Gastrocnemius medialis (tissue), 4 donors: ENCODE measurements at regions not wholly inside any gene's neighbourhood (a gene's known extent, or its start where the extent isn't known, plus 50 kb on each side); places are given as distances from the start of the nearest gene placed in this dataset.

Experiments
- ATAC-seq, 2 donors: fragments of 150-250 bp; one replicate each; pipeline ENCODE4 v1.9.1; 2016
- DNase-seq, 2 donors: peaks; one replicate each; pipeline ENCODE4 v3.0.0-alpha.2; 2019
- H3K27ac ChIP-seq, 4 donors: fragments of 200-600 bp; sonication (generic); 1 replicate in 1 of 4; 2 replicates in 3 of 4; pipeline ENCODE4 v1.5.1; 2016 to 2018; ENCODE audit warnings: mild to moderate bottlenecking in 2 of 4, moderate library complexity in 1 of 4
- H3K27me3 ChIP-seq, 3 donors: fragments of 200-600 bp; sonication (generic) in 2 of 3; 1 replicate in 1 of 3; 2 replicates in 2 of 3; pipeline versions ENCODE4 v1.5.1 to v1.6.0; 2016 to 2019; ENCODE audit warnings: mild to moderate bottlenecking in 1 of 3, moderate library complexity in 1 of 3
- H3K36me3 ChIP-seq, 2 donors: fragments of 200-600 bp; sonication (generic) in 1 of 2; one replicate each; pipeline ENCODE4 v1.5.1; 2017 to 2018
- H3K4me1 ChIP-seq, 2 donors: fragments of 200-600 bp; sonication (generic) in 1 of 2; one replicate each; pipeline ENCODE4 v1.5.1; 2016 to 2017; ENCODE audit warnings: mild to moderate bottlenecking in 2 of 2
- H3K4me3 ChIP-seq, 4 donors: fragments of 200-600 bp; sonication (generic) in 3 of 4; 1 replicate in 1 of 4; 2 replicates in 3 of 4; pipeline ENCODE4 v1.5.1; 2016 to 2019; ENCODE audit warnings: mild to moderate bottlenecking in 2 of 4
- H3K9me3 ChIP-seq, 3 donors: fragments of 200-600 bp; sonication (generic) in 2 of 3; 1 replicate in 1 of 3; 2 replicates in 2 of 3; pipeline ENCODE4 v1.5.1; 2016 to 2019
- POLR2A ChIP-seq, 2 donors: fragments of 450-650 bp; IDR thresholded peaks; one replicate each; pipeline ENCODE4 v1.6.1; 2017; ENCODE audit warnings: antibody characterized with exemption in 2 of 2, mild to moderate bottlenecking in 2 of 2, moderate library complexity in 2 of 2
- in situ Hi-C, 4 donors: fragments of 200-750 bp; cut with MboI; loops; one replicate each; pipeline versions ENCODE4 v1.15.0 to v1.8.0; 2017; ENCODE audit warnings: low sequenced_read_pairs in 4 of 4
- intact Hi-C: fragments of 100-400 bp; cut with DNase I; formaldehyde crosslinking; loops from one replicate; pipeline ENCODE4 v1.15.1; 2023; ENCODE audit warnings: low total_unique reads
- TF ChIP-seq, protein P1 (sequence below), 5 experiments: fragments of 450-650 bp in 3 of 5; fragments of 200-600 bp in 2 of 5; sonication (generic) in 2 of 5; IDR thresholded peaks in 4 of 5; conservative IDR thresholded peaks in 1 of 5; 1 replicate in 4 of 5; 2 replicates in 1 of 5; pipeline ENCODE4 v1.5.1; 2016 to 2019; ENCODE audit warnings: antibody characterized with exemption in 5 of 5, mild to moderate bottlenecking in 3 of 5, moderate library complexity in 3 of 5

DNA sequence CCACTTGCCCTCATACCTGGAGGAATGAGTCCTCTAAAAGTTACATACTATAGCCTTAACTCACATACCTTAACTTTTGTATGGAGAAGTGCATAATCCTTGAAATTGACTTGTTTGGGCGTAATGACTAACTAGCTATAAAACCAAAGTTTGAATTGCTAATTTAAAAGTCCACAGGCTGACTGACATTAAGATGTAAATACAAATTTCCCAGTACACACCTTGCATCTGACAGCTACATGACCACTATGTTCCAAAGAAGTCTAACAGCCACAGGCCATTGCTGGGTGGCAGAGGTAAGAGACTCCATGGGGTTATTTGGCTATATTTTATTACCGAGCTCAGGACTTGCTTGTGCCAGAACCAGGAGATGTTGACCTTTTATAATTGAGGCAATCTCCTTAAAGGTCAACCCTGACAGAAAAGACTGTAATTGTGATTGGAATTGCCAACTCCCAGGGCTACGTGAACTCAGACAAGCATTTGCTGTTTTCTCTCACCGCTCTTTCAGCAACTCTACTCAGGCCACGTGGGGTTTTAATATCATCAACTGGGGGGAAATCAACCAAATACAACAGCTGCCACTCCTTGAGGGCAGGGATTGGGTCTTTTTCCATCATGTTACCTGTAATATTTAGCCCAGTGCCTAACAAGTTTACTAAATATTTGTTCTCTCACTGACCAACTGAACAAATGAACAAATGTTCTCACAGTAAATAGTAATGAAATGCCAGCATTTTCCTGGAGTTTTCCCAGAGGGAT is 139.9 kb downstream of the SEMA6D start:
- intact Hi-C loops (no loop called here), in situ Hi-C loops (loop anchor here in 1 of 4 donors (10.0 kb wide), 1 partner anchor 62 kb away; no protein-coding TSS in a partner anchor)
- Histone ChIP-seq H3K36me3 (no peaks in the 10 kb centered on the region), H3K4me1 (no peaks in the 10 kb centered on the region), H3K27me3 (no peaks in the 10 kb centered on the region), H3K9me3 (no peaks in the 10 kb centered on the region), H3K27ac (no peak overlapping the region), H3K4me3 (no peak overlapping the region)
- TF ChIP-seq, protein P1, sequence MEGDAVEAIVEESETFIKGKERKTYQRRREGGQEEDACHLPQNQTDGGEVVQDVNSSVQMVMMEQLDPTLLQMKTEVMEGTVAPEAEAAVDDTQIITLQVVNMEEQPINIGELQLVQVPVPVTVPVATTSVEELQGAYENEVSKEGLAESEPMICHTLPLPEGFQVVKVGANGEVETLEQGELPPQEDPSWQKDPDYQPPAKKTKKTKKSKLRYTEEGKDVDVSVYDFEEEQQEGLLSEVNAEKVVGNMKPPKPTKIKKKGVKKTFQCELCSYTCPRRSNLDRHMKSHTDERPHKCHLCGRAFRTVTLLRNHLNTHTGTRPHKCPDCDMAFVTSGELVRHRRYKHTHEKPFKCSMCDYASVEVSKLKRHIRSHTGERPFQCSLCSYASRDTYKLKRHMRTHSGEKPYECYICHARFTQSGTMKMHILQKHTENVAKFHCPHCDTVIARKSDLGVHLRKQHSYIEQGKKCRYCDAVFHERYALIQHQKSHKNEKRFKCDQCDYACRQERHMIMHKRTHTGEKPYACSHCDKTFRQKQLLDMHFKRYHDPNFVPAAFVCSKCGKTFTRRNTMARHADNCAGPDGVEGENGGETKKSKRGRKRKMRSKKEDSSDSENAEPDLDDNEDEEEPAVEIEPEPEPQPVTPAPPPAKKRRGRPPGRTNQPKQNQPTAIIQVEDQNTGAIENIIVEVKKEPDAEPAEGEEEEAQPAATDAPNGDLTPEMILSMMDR (IDR thresholded peaks at IDR 0.05 in 4 of 5, conservative IDR thresholded peaks at IDR 0.05 in 1 of 5) = no peak
- no peak for TF ChIP-seq POLR2A (IDR thresholded peaks at IDR 0.05)
- ATAC-seq = no peak
- no peak for DNase-seq

DNA sequence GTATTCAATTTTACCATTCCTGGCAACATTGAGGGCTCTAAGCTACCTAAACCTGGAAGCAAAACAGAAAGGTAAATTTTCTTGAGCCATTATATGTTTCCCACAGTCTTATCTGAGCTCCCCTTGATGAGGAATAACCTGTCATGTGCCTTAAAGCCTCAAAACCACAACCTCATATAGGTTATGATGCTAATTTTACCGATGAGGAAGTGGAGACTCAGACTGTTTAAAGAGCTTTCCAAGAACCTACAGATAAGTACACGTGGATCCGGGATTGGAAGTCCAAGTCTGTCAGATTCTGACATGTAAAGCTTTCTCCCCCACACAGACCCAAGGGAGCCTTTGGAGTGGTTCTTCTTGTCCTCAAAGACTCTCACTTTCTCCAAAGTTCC is 140.5 kb downstream of the SEMA6D start:
- Histone ChIP-seq H3K27me3 (no peaks in the 10 kb centered on the region), H3K9me3 (no peaks in the 10 kb centered on the region), H3K36me3 (no peaks in the 10 kb centered on the region), H3K4me3 (no peak overlapping the region), H3K27ac (no peak overlapping the region), H3K4me1 (no peaks in the 10 kb centered on the region)
- ATAC-seq (no peak), DNase-seq (no peak)
- TF ChIP-seq, protein P1 (IDR thresholded peaks at IDR 0.05 in 4 of 5, conservative IDR thresholded peaks at IDR 0.05 in 1 of 5) = no peak
- TF ChIP-seq POLR2A (IDR thresholded peaks at IDR 0.05) = no peak
- in situ Hi-C loops = loop anchor here in 1 of 4 donors (10.0 kb wide), 1 partner anchor 63 kb away; no protein-coding TSS in a partner anchor
- intact Hi-C loops = no loop called here

DNA sequence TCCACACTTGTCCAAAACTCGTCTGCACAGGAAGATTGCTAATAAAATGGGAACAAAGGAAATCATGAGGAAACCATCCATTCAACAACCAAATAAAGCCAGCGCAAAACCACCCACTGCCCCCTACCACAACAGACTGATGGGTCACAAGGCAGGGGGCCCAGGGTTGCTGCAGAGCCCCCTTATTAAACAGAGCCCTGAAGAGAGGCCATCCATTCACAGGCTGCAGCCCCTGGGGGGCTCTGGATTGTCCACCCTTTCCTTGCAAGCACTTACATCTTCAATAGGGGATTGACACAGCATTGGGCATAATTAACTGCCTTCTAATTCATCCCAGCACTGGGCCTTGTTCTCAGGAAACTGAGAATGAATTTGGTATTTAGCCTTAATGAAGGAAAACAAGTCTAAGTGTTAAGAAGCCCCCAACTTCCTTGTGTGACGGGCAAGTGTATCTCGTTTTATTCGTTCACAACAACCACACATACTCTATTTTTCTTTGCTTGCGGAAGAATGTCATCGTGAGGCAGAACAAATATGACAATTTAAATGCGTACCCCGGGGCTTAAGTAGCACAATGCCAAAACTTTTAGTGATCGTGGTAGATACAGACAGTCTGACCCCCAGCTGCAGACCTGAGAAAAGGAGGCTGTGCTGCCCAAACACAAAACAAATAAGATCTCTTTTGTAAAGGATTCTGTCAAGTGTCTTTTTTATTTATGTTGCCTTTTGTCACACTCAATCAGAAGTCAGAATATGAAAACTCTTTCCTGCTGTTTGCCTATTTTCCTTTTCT is 144.0 kb downstream of the SEMA6D start:
- H3K27ac ChIP-seq = no peak overlapping the region
- H3K9me3 ChIP-seq = no peaks in the 10 kb centered on the region
- in situ Hi-C loops (no loop called here), intact Hi-C loops (no loop called here)
- DNase-seq = no peak
- no peaks in the 10 kb centered on the region for H3K4me1 ChIP-seq
- H3K36me3 ChIP-seq = no peaks in the 10 kb centered on the region
- no peak overlapping the region for H3K4me3 ChIP-seq
- no peak for ATAC-seq
- H3K27me3 ChIP-seq = no peaks in the 10 kb centered on the region
- TF ChIP-seq POLR2A (IDR thresholded peaks at IDR 0.05) = no peak
- TF ChIP-seq, protein P1 (IDR thresholded peaks at IDR 0.05 in 4 of 5, conservative IDR thresholded peaks at IDR 0.05 in 1 of 5) = no peak

DNA sequence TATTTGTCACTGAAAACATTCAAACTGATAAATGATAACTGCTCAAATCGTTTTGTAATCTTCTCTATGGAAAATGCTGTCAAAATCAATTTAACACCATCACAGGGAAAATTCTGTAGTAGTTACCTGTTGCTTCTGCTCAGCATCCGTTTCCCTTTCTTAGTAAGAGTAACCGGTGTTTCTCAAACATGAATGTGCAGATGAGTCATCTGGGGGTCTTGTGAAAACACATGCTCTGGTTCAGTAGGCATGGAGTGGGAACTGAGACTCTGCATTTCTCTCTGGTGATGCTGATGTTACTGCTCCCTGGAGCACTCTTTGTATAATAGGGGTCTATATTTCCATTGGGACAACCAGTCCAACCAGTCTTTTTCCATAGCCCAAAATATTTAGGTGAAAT is 145.1 kb downstream of the SEMA6D start:
- DNase-seq = no peak
- in situ Hi-C loops = no loop called here
- Histone ChIP-seq H3K9me3 (no peaks in the 10 kb centered on the region), H3K4me1 (no peaks in the 10 kb centered on the region), H3K4me3 (no peak overlapping the region), H3K36me3 (no peaks in the 10 kb centered on the region), H3K27me3 (no peaks in the 10 kb centered on the region), H3K27ac (no peak overlapping the region)
- ATAC-seq = no peak
- intact Hi-C loops = no loop called here
- TF ChIP-seq, protein P1 (IDR thresholded peaks at IDR 0.05 in 4 of 5, conservative IDR thresholded peaks at IDR 0.05 in 1 of 5) = no peak
- TF ChIP-seq POLR2A (IDR thresholded peaks at IDR 0.05) = no peak
